GM23338 (cell line): ENCODE measurements at regions not wholly inside any gene's neighbourhood (a gene's known extent, or its start where the extent isn't known, plus 50 kb on each side); places are given as distances from the start of the nearest gene placed in this dataset.

ENCODE experiments used
- ATAC-seq: fragments of 200-7000 bp; cut with Tn5 transposase; 3 replicates; pipeline ENCODE4 v1.9.1; 2020
- DNase-seq: peaks from one replicate; pipeline ENCODE4 v3.0.0-alpha.2; 2015; ENCODE audit warnings: low spot score
- H2AFZ ChIP-seq: fragments of 200-600 bp; sonication (generic); 2 replicates; pipeline ENCODE4 v1.8.0; 2016; ENCODE audit warnings: antibody characterized with exemption, mild to moderate bottlenecking, moderate library complexity
- H3F3A ChIP-seq: fragments of 200-600 bp; sonication (generic); replicated peaks from 2 replicates; pipeline ENCODE4 v1.8.0; 2017; ENCODE audit warnings: antibody characterized with exemption, mixed run types, low read depth
- H3K27ac ChIP-seq: fragments of 200-600 bp; sonication (generic); 2 replicates; pipeline ENCODE4 v1.6.1; 2016; ENCODE audit warnings: low read depth
- H3K27me3 ChIP-seq: fragments of 200-600 bp; sonication (generic); 2 replicates; pipeline ENCODE4 v1.8.0; 2016; ENCODE audit warnings: mild to moderate bottlenecking, mixed run types, moderate library complexity; ENCODE audit not compliant: insufficient read depth
- H3K36me3 ChIP-seq: fragments of 200-600 bp; sonication (generic); 2 replicates; pipeline ENCODE4 v1.8.0; 2016; ENCODE audit warnings: mild to moderate bottlenecking; ENCODE audit not compliant: insufficient read depth
- H3K4me1 ChIP-seq: fragments of 200-600 bp; sonication (generic); 2 replicates; pipeline ENCODE4 v1.8.0; 2016; ENCODE audit warnings: mild to moderate bottlenecking, moderate library complexity; ENCODE audit not compliant: insufficient read depth
- H3K4me2 ChIP-seq: fragments of 200-600 bp; sonication (generic); 2 replicates; pipeline ENCODE4 v1.7.1; 2017; ENCODE audit warnings: mixed run types
- H3K4me3 ChIP-seq: fragments of 200-600 bp; sonication (generic); 2 replicates; pipeline ENCODE4 v1.6.1; 2016; ENCODE audit warnings: mixed run types
- H3K79me2 ChIP-seq: fragments of 200-600 bp; sonication (generic); replicated peaks from 2 replicates; pipeline ENCODE4 v1.8.0; 2017; ENCODE audit warnings: mild to moderate bottlenecking; ENCODE audit not compliant: insufficient read depth
- H3K9me2 ChIP-seq: fragments of 200-600 bp; sonication (generic); 2 replicates; pipeline ENCODE4 v1.8.0; 2017; ENCODE audit not compliant: insufficient read depth
- H4K20me1 ChIP-seq: fragments of 200-600 bp; sonication (generic); replicated peaks from 2 replicates; pipeline ENCODE4 v1.8.0; 2017; ENCODE audit warnings: mild to moderate bottlenecking; ENCODE audit not compliant: insufficient read depth
- H3K27ac Mint-ChIP-seq: 2 replicates; pipeline ENCODE4 v1.8.0; 2020; ENCODE audit warnings: inconsistent platforms, mild to moderate bottlenecking, moderate library complexity, mixed read lengths
- H3K27me3 Mint-ChIP-seq: 3 replicates; pipeline ENCODE4 v1.8.0; 2022; ENCODE audit warnings: low read depth, mild to moderate bottlenecking, moderate library complexity, mixed read lengths, inconsistent platforms; ENCODE audit not compliant: insufficient read depth, poor library complexity
- H3K36me3 Mint-ChIP-seq: 3 replicates; pipeline ENCODE4 v1.8.0; 2021; ENCODE audit warnings: low read depth, mild to moderate bottlenecking, inconsistent platforms, moderate library complexity, mixed read lengths
- H3K4me1 Mint-ChIP-seq: 3 replicates; pipeline ENCODE4 v1.8.0; 2020; ENCODE audit warnings: mild to moderate bottlenecking, inconsistent platforms, mixed read lengths
- H3K4me3 Mint-ChIP-seq: 3 replicates; pipeline ENCODE4 v1.8.0; 2021; ENCODE audit warnings: moderate library complexity, mild to moderate bottlenecking, inconsistent platforms, mixed read lengths
- H3K9me3 Mint-ChIP-seq: 3 replicates; pipeline ENCODE4 v1.8.0; 2020; ENCODE audit warnings: moderate library complexity, mild to moderate bottlenecking, inconsistent platforms, mixed read lengths
- ETS1 ChIP-seq: IDR thresholded peaks from 2 replicates; pipeline ENCODE4 v1.6.1; 2016; ENCODE audit warnings: antibody characterized with exemption
- EZH2 ChIP-seq: fragments of 200-600 bp; sonication (generic); IDR thresholded peaks from one replicate; pipeline ENCODE4 v1.8.0; 2017; ENCODE audit warnings: antibody characterized with exemption, mild to moderate bottlenecking, low read depth; ENCODE audit not compliant: unreplicated experiment
- EZH2phosphoT487 ChIP-seq: fragments of 200-600 bp; sonication (generic); IDR thresholded peaks from one replicate; pipeline ENCODE4 v1.8.1; 2018; ENCODE audit warnings: antibody characterized with exemption; ENCODE audit not compliant: unreplicated experiment
- JUNB ChIP-seq: IDR thresholded peaks from one replicate; pipeline ENCODE4 v1.6.1; 2016; ENCODE audit warnings: antibody characterized with exemption; ENCODE audit not compliant: unreplicated experiment
- NANOG ChIP-seq: IDR thresholded peaks from 2 replicates; pipeline ENCODE4 v1.6.1; 2016; ENCODE audit warnings: antibody characterized with exemption, borderline replicate concordance
- POLR2AphosphoS5 ChIP-seq: IDR thresholded peaks from 2 replicates; pipeline ENCODE4 v1.6.1; 2016; ENCODE audit warnings: antibody characterized with exemption, low read depth
- ZNF114 ChIP-seq: fragments of 250-450 bp; sonication (Bioruptor Pico); IDR thresholded peaks from 2 replicates; pipeline ENCODE4 v1.5.0; 2020; ENCODE audit warnings: mild to moderate bottlenecking, moderate library complexity
- TF ChIP-seq, protein P1 (sequence below): fragments of 250-450 bp; sonication (Bioruptor Pico); IDR thresholded peaks from 2 replicates; pipeline ENCODE4 v1.5.0; 2020; ENCODE audit warnings: mild to moderate bottlenecking, moderate library complexity
- TF ChIP-seq, protein P2 (sequence below): IDR thresholded peaks from one replicate; pipeline ENCODE4 v1.6.1; 2018; ENCODE audit warnings: antibody characterized with exemption; ENCODE audit not compliant: unreplicated experiment
- TF ChIP-seq, protein P3 (sequence below), 2 experiments: fragments of 200-600 bp in 1 of 2; sonication (generic) in 1 of 2; conservative IDR thresholded peaks; 2 replicates each; pipeline versions ENCODE4 v1.5.1 to v1.6.1; 2016 to 2017; ENCODE audit warnings: antibody characterized with exemption in 2 of 2, low read depth in 2 of 2, mild to moderate bottlenecking in 2 of 2, moderate library complexity in 1 of 2

GRCh38 chr13:72255908-72256307 lies 388.9 kb upstream of the DACH1 start (continued):
- TF ChIP-seq, protein P1, sequence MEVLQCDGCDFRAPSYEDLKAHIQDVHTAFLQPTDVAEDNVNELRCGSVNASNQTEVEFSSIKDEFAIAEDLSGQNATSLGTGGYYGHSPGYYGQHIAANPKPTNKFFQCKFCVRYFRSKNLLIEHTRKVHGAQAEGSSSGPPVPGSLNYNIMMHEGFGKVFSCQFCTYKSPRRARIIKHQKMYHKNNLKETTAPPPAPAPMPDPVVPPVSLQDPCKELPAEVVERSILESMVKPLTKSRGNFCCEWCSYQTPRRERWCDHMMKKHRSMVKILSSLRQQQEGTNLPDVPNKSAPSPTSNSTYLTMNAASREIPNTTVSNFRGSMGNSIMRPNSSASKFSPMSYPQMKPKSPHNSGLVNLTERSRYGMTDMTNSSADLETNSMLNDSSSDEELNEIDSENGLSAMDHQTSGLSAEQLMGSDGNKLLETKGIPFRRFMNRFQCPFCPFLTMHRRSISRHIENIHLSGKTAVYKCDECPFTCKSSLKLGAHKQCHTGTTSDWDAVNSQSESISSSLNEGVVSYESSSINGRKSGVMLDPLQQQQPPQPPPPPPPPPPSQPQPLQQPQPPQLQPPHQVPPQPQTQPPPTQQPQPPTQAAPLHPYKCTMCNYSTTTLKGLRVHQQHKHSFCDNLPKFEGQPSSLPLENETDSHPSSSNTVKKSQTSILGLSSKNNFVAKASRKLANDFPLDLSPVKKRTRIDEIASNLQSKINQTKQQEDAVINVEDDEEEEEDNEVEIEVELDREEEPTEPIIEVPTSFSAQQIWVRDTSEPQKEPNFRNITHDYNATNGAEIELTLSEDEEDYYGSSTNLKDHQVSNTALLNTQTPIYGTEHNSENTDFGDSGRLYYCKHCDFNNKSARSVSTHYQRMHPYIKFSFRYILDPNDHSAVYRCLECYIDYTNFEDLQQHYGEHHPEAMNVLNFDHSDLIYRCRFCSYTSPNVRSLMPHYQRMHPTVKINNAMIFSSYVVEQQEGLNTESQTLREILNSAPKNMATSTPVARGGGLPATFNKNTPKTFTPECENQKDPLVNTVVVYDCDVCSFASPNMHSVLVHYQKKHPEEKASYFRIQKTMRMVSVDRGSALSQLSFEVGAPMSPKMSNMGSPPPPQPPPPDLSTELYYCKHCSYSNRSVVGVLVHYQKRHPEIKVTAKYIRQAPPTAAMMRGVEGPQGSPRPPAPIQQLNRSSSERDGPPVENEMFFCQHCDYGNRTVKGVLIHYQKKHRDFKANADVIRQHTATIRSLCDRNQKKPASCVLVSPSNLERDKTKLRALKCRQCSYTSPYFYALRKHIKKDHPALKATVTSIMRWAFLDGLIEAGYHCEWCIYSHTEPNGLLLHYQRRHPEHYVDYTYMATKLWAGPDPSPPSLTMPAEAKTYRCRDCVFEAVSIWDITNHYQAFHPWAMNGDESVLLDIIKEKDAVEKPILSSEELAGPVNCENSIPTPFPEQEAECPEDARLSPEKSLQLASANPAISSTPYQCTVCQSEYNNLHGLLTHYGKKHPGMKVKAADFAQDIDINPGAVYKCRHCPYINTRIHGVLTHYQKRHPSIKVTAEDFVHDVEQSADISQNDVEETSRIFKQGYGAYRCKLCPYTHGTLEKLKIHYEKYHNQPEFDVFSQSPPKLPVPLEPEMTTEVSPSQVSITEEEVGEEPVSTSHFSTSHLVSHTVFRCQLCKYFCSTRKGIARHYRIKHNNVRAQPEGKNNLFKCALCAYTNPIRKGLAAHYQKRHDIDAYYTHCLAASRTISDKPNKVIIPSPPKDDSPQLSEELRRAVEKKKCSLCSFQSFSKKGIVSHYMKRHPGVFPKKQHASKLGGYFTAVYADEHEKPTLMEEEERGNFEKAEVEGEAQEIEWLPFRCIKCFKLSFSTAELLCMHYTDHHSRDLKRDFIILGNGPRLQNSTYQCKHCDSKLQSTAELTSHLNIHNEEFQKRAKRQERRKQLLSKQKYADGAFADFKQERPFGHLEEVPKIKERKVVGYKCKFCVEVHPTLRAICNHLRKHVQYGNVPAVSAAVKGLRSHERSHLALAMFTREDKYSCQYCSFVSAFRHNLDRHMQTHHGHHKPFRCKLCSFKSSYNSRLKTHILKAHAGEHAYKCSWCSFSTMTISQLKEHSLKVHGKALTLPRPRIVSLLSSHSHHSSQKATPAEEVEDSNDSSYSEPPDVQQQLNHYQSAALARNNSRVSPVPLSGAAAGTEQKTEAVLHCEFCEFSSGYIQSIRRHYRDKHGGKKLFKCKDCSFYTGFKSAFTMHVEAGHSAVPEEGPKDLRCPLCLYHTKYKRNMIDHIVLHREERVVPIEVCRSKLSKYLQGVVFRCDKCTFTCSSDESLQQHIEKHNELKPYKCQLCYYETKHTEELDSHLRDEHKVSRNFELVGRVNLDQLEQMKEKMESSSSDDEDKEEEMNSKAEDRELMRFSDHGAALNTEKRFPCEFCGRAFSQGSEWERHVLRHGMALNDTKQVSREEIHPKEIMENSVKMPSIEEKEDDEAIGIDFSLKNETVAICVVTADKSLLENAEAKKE (CRISPR knock-in tag): no peak
- TF ChIP-seq ZNF114 (no peak), ETS1 (no peak), EZH2 (no peak)

DNA sequence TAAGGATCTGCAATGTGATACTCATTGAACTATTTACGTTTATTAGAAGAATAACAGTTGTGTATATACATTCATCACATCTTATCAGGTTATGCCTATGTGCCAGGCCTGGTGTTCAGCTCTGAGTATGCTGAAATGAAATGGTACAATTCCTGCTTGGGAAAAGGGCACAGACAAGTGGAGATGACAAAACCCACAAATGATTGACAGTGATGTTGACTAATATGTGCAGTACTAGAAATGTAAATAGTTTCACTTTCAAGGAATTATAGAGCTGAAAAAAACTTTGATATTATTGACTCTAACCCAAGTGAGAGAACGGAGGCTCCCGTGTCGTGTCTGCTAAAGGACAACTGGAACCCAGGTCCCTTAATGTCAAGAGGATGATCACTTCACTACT lies 386.8 kb upstream of the DACH1 start:
- no peak overlapping the region for H3K27ac Mint-ChIP-seq
- H3K4me3 ChIP-seq: no peak overlapping the region
- TF ChIP-seq EZH2phosphoT487 (no peak), JUNB (no peak), POLR2AphosphoS5 (no peak), NANOG (no peak)
- TF ChIP-seq, protein P2, sequence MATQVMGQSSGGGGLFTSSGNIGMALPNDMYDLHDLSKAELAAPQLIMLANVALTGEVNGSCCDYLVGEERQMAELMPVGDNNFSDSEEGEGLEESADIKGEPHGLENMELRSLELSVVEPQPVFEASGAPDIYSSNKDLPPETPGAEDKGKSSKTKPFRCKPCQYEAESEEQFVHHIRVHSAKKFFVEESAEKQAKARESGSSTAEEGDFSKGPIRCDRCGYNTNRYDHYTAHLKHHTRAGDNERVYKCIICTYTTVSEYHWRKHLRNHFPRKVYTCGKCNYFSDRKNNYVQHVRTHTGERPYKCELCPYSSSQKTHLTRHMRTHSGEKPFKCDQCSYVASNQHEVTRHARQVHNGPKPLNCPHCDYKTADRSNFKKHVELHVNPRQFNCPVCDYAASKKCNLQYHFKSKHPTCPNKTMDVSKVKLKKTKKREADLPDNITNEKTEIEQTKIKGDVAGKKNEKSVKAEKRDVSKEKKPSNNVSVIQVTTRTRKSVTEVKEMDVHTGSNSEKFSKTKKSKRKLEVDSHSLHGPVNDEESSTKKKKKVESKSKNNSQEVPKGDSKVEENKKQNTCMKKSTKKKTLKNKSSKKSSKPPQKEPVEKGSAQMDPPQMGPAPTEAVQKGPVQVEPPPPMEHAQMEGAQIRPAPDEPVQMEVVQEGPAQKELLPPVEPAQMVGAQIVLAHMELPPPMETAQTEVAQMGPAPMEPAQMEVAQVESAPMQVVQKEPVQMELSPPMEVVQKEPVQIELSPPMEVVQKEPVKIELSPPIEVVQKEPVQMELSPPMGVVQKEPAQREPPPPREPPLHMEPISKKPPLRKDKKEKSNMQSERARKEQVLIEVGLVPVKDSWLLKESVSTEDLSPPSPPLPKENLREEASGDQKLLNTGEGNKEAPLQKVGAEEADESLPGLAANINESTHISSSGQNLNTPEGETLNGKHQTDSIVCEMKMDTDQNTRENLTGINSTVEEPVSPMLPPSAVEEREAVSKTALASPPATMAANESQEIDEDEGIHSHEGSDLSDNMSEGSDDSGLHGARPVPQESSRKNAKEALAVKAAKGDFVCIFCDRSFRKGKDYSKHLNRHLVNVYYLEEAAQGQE: no peak
- TF ChIP-seq, protein P3, sequence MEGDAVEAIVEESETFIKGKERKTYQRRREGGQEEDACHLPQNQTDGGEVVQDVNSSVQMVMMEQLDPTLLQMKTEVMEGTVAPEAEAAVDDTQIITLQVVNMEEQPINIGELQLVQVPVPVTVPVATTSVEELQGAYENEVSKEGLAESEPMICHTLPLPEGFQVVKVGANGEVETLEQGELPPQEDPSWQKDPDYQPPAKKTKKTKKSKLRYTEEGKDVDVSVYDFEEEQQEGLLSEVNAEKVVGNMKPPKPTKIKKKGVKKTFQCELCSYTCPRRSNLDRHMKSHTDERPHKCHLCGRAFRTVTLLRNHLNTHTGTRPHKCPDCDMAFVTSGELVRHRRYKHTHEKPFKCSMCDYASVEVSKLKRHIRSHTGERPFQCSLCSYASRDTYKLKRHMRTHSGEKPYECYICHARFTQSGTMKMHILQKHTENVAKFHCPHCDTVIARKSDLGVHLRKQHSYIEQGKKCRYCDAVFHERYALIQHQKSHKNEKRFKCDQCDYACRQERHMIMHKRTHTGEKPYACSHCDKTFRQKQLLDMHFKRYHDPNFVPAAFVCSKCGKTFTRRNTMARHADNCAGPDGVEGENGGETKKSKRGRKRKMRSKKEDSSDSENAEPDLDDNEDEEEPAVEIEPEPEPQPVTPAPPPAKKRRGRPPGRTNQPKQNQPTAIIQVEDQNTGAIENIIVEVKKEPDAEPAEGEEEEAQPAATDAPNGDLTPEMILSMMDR (conservative IDR thresholded peaks at IDR 0.05; ENCODE audit: low read depth in 2 of 2): no peak
- H3K9me3 Mint-ChIP-seq: no peaks in the 10 kb centered on the region
- H3K27ac ChIP-seq: no peak overlapping the region
- DNase-seq (no peak), ATAC-seq (no peak)
- H3K79me2 ChIP-seq: no peaks in the 10 kb centered on the region
- peaks cover 3% of the 10 kb centered on the region for H3K27me3 Mint-ChIP-seq
- H3K4me3 Mint-ChIP-seq: no peak overlapping the region
- H3K36me3 Mint-ChIP-seq: no peaks in the 10 kb centered on the region; the same call in 2 of the 3 replicates
- peaks cover 20% of the 10 kb centered on the region for H3K4me1 Mint-ChIP-seq
- no peak overlapping the region for H3K4me2 ChIP-seq
- H3K9me2 ChIP-seq: peaks cover 5% of the 10 kb centered on the region; the same call in 1 of the 2 replicates
- no peaks in the 10 kb centered on the region for H4K20me1 ChIP-seq
- no peak overlapping the region for H2AFZ ChIP-seq
- no peaks in the 10 kb centered on the region for H3K36me3 ChIP-seq
- H3K27me3 ChIP-seq: no peaks in the 10 kb centered on the region
- H3F3A ChIP-seq: no peaks in the 10 kb centered on the region
- no peaks in the 10 kb centered on the region; the same call in 1 of the 2 replicates for H3K4me1 ChIP-seq
